ENCODE measurements at regions not wholly inside any gene's neighbourhood (a gene's known extent, or its start where the extent isn't known, plus 50 kb on each side); places are given as distances from the start of the nearest gene placed in this dataset.

DNA sequence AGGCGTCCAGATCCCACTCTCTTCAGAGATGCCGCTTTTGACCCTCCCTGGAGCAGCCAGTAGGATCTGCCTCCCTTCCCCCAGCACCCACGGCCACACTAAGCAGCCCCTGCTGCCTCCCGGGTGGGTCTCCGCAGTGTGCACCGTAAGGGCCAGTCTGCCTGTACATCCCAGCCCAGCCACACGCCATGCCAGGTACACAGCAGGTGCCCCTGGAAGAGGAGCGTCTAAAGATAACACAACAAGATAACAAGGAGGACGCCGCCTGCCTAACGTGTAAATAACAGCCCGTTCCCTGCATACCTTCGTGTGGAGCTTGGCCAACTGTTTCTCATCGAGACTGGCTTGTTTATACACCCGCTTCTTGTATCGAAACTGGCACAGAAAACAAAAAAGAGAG lies 139.4 kb downstream of the SHANK2 start:
- Histone ChIP-seq H3K4me1 (peaks cover 17% of the 10 kb centered on the region), H3K4me2 (peak overlapping the region; percentile 28), H3K36me3 (no peaks in the 10 kb centered on the region), H3K9me3 (ENCODE audit: low read depth) (no peaks in the 10 kb centered on the region), H3K27me3 (no peaks in the 10 kb centered on the region), H2AFZ (replicated peaks) (no peak overlapping the region), H3K79me2 (ENCODE audit: low read depth) (no peaks in the 10 kb centered on the region), H3K4me3 (no peak overlapping the region), H4K20me1 (ENCODE audit: low read depth) (no peaks in the 10 kb centered on the region), H3K9ac (no peak overlapping the region), H3K27ac (no peak overlapping the region), H3F3A (ENCODE audit: low read depth) (peaks cover 5% of the 10 kb centered on the region)
- H3K27ac Mint-ChIP-seq = peak overlapping the region; percentile 61
- TF ChIP-seq EZH2phosphoT487 (IDR thresholded peaks at IDR 0.05) (no peak), EZH2 (IDR thresholded peaks at IDR 0.05) (no peak)
- TF ChIP-seq, protein P1, sequence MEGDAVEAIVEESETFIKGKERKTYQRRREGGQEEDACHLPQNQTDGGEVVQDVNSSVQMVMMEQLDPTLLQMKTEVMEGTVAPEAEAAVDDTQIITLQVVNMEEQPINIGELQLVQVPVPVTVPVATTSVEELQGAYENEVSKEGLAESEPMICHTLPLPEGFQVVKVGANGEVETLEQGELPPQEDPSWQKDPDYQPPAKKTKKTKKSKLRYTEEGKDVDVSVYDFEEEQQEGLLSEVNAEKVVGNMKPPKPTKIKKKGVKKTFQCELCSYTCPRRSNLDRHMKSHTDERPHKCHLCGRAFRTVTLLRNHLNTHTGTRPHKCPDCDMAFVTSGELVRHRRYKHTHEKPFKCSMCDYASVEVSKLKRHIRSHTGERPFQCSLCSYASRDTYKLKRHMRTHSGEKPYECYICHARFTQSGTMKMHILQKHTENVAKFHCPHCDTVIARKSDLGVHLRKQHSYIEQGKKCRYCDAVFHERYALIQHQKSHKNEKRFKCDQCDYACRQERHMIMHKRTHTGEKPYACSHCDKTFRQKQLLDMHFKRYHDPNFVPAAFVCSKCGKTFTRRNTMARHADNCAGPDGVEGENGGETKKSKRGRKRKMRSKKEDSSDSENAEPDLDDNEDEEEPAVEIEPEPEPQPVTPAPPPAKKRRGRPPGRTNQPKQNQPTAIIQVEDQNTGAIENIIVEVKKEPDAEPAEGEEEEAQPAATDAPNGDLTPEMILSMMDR (IDR thresholded peaks at IDR 0.05) = no peak
- H3K27me3 Mint-ChIP-seq (ENCODE audit: insufficient read depth, low read depth) = peaks cover 7% of the 10 kb centered on the region
- no peaks in the 10 kb centered on the region for H3K36me3 Mint-ChIP-seq
- H3K4me1 Mint-ChIP-seq = peaks cover 13% of the 10 kb centered on the region
- H3K9me3 Mint-ChIP-seq = no peaks in the 10 kb centered on the region
- peak overlapping the region; percentile 13 for H3K4me3 Mint-ChIP-seq
- no peak for DNase-seq (ENCODE audit: low spot score)

DNA sequence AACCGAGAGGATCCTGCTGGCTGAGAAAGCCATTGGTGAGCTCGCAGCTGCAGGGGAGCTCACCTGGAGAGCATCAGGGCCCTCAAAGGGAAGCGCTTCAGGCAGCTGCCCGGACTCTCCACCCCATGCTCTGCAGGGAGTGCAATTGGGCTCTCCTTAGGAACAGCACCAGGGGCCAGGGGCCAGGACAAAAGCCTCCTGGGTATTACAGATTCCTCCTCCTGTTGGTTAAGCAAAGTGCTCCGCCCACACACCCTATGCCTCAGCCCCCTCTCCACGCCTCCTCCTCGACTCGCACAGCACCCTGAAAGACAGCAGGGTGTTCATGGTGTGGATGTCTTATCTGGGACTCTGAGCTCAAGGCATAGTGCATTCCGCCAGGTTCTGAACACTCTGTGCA lies 139.9 kb downstream of the SHANK2 start:
- peak overlapping the region; percentile 28 for H3K4me2 ChIP-seq
- DNase-seq (ENCODE audit: low spot score) = no peak
- H3K27me3 Mint-ChIP-seq (ENCODE audit: insufficient read depth, low read depth) = peaks cover 7% of the 10 kb centered on the region
- no peaks in the 10 kb centered on the region for H3K9me3 Mint-ChIP-seq
- peak overlapping the region; percentile 35 for H2AFZ ChIP-seq (replicated peaks)
- H3K4me3 ChIP-seq = no peak overlapping the region
- no peak overlapping the region for H3K4me3 Mint-ChIP-seq
- H3K27ac ChIP-seq = no peak overlapping the region
- no peaks in the 10 kb centered on the region for H3K79me2 ChIP-seq (ENCODE audit: low read depth)
- H3K9me3 ChIP-seq (ENCODE audit: low read depth) = no peaks in the 10 kb centered on the region
- peaks cover 5% of the 10 kb centered on the region for H3F3A ChIP-seq (ENCODE audit: low read depth)
- H3K27ac Mint-ChIP-seq = peak overlapping the region; percentile 61
- H3K4me1 ChIP-seq = peaks cover 17% of the 10 kb centered on the region
- H3K4me1 Mint-ChIP-seq = peaks cover 13% of the 10 kb centered on the region
- H3K36me3 Mint-ChIP-seq = no peaks in the 10 kb centered on the region
- no peak overlapping the region for H3K9ac ChIP-seq
- H3K27me3 ChIP-seq = no peaks in the 10 kb centered on the region
- TF ChIP-seq, protein P1 (IDR thresholded peaks at IDR 0.05) = no peak
- no peak for TF ChIP-seq EZH2phosphoT487 (IDR thresholded peaks at IDR 0.05)
- TF ChIP-seq EZH2 (IDR thresholded peaks at IDR 0.05) = no peak
- H4K20me1 ChIP-seq (ENCODE audit: low read depth) = no peaks in the 10 kb centered on the region
- no peaks in the 10 kb centered on the region for H3K36me3 ChIP-seq

DNA sequence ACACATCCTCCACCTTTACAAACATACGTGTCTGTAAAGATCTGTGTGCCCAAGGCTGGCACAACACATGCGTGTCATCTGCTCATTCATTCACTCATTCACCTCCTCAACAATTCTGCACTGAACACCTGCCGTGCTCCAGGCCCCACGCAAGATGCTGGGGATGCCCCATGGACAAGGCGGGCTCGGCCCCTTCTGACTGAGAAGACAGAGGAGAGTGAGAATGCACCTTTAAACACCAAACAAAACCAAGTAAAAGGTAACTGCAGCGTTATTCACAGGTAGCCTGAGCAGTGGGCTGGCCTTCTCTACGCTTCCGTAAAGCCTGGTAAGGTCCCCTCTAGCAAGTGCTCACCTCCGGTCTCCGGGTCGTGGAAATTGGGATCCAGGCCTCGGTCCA lies 142.8 kb downstream of the SHANK2 start:
- Histone ChIP-seq H3K27me3 (no peaks in the 10 kb centered on the region), H4K20me1 (ENCODE audit: low read depth) (no peaks in the 10 kb centered on the region), H2AFZ (replicated peaks) (no peak overlapping the region), H3K4me3 (no peak overlapping the region), H3K36me3 (no peaks in the 10 kb centered on the region), H3K4me1 (peaks cover 17% of the 10 kb centered on the region), H3K4me2 (no peak overlapping the region), H3F3A (ENCODE audit: low read depth) (peaks cover 5% of the 10 kb centered on the region), H3K79me2 (ENCODE audit: low read depth) (no peaks in the 10 kb centered on the region), H3K9ac (no peak overlapping the region), H3K9me3 (ENCODE audit: low read depth) (no peaks in the 10 kb centered on the region), H3K27ac (no peak overlapping the region)
- DNase-seq (ENCODE audit: low spot score) = no peak
- H3K4me1 Mint-ChIP-seq = peaks cover 13% of the 10 kb centered on the region
- H3K36me3 Mint-ChIP-seq = no peaks in the 10 kb centered on the region
- TF ChIP-seq, protein P1 (IDR thresholded peaks at IDR 0.05) = no peak
- TF ChIP-seq EZH2phosphoT487 (IDR thresholded peaks at IDR 0.05) = no peak
- TF ChIP-seq EZH2 (IDR thresholded peaks at IDR 0.05) = no peak
- H3K27me3 Mint-ChIP-seq (ENCODE audit: insufficient read depth, low read depth) = peaks cover 2% of the 10 kb centered on the region
- H3K27ac Mint-ChIP-seq = no peak overlapping the region
- H3K9me3 Mint-ChIP-seq = no peaks in the 10 kb centered on the region
- no peak overlapping the region for H3K4me3 Mint-ChIP-seq
